Breast epithelium (tissue), 3 donors: ENCODE measurements at regions not wholly inside any gene's neighbourhood (a gene's known extent, or its start where the extent isn't known, plus 50 kb on each side); places are given as distances from the start of the nearest gene placed in this dataset.

ENCODE experiments used
- POLR2A ChIP-seq: fragments of 450-650 bp; IDR thresholded peaks from one replicate; pipeline ENCODE4 v1.6.1; 2016; ENCODE audit warnings: antibody characterized with exemption, mild to moderate bottlenecking, moderate library complexity
- POLR2AphosphoS5 ChIP-seq, 3 donors: sonication (generic); formaldehyde crosslinking; IDR thresholded peaks; one replicate each; pipeline ENCODE4 v1.6.1; 2017; ENCODE audit warnings: antibody characterized with exemption in 3 of 3
- TF ChIP-seq, protein P1 (sequence below), 3 donors: fragments of 450-650 bp; IDR thresholded peaks; one replicate each; pipeline ENCODE4 v1.5.1; 2016 to 2017; ENCODE audit warnings: antibody characterized with exemption in 3 of 3, mild to moderate bottlenecking in 3 of 3, moderate library complexity in 3 of 3

DNA sequence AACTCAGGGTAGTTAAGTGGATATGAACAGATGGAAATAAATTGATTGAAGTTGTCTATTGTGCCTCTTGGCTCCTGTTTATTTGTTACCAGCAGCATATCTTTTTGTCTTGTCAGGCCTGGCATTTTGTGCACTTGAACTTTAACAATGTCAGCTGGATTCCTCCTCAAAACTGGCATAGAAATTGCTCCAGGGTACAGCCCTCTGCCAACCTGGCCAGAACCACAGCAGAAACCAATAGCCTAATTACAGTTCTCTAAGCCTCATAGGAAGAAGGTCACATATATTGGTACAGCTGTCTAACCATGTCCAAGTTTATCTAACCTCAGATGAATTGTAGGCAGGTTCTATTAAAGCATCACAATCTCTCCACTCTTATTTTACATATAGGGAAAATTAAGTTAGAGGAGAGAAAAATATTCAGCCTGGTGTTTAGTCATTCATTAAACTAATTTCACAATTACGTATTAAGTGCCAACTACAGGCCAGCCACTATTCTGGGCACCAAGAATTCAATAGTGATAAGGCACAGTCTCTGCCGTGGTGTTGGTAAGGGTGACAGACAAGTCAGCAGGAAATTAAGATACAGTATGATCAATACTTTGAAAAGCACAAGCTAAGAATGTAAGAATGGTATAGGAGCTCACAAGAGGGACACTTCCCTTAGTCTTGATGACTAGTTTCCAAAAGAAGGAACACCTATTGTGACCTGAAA lies 452.9 kb upstream of the NECTIN3 start:
- TF ChIP-seq POLR2AphosphoS5 (IDR thresholded peaks at IDR 0.05) (no peak), POLR2A (no peak)
- TF ChIP-seq, protein P1, sequence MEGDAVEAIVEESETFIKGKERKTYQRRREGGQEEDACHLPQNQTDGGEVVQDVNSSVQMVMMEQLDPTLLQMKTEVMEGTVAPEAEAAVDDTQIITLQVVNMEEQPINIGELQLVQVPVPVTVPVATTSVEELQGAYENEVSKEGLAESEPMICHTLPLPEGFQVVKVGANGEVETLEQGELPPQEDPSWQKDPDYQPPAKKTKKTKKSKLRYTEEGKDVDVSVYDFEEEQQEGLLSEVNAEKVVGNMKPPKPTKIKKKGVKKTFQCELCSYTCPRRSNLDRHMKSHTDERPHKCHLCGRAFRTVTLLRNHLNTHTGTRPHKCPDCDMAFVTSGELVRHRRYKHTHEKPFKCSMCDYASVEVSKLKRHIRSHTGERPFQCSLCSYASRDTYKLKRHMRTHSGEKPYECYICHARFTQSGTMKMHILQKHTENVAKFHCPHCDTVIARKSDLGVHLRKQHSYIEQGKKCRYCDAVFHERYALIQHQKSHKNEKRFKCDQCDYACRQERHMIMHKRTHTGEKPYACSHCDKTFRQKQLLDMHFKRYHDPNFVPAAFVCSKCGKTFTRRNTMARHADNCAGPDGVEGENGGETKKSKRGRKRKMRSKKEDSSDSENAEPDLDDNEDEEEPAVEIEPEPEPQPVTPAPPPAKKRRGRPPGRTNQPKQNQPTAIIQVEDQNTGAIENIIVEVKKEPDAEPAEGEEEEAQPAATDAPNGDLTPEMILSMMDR (IDR thresholded peaks at IDR 0.05), result no peak
